Upper lobe of left lung (tissue), 6 donors: ENCODE measurements at regions not wholly inside any gene's neighbourhood (a gene's known extent, or its start where the extent isn't known, plus 50 kb on each side); places are given as distances from the start of the nearest gene placed in this dataset.
A peak's percentile ranks its signal among the peaks of the same experiment; 100 is the strongest.

Experiments used
- ATAC-seq, 2 donors: fragments of 200-7000 bp; cut with Tn5 transposase; one replicate each; pipeline ENCODE4 v1.9.1; 2022; ENCODE audit warnings: mild to moderate bottlenecking in 2 of 2, moderate library complexity in 2 of 2; ENCODE audit not compliant: low FRiP score in 2 of 2
- DNase-seq, 2 donors: peaks; one replicate each; pipeline ENCODE4 v3.0.0-alpha.2; 2019 to 2020
- H3K27ac ChIP-seq, 4 donors: fragments of 200-600 bp; sonication (generic); one replicate each; pipeline ENCODE4 v1.5.1; 2016 to 2019
- H3K27me3 ChIP-seq, 4 donors: fragments of 200-600 bp; sonication (generic); one replicate each; pipeline ENCODE4 v1.5.1; 2017 to 2019
- H3K36me3 ChIP-seq, 4 donors: fragments of 200-600 bp; sonication (generic); one replicate each; pipeline ENCODE4 v1.5.1; 2016 to 2019
- H3K4me1 ChIP-seq, 4 donors: fragments of 200-600 bp; sonication (generic); one replicate each; pipeline ENCODE4 v1.5.1; 2018 to 2019
- H3K4me3 ChIP-seq, 4 donors: fragments of 200-600 bp; sonication (generic); one replicate each; pipeline ENCODE4 v1.5.1; 2017 to 2019; ENCODE audit warnings: mild to moderate bottlenecking in 2 of 4, moderate library complexity in 1 of 4
- H3K9me3 ChIP-seq, 4 donors: fragments of 200-600 bp; sonication (generic); one replicate each; pipeline ENCODE4 v1.5.1; 2018 to 2019
- EP300 ChIP-seq, 4 donors: sonication (generic); formaldehyde crosslinking; IDR thresholded peaks; one replicate each; pipeline ENCODE4 v1.5.1; 2017; ENCODE audit warnings: antibody characterized with exemption in 4 of 4, control low read depth in 2 of 4
- POLR2A ChIP-seq, 4 donors: fragments of 450-650 bp; IDR thresholded peaks; one replicate each; pipeline ENCODE4 v1.5.1; 2016 to 2017; ENCODE audit warnings: antibody characterized with exemption in 4 of 4, mild to moderate bottlenecking in 2 of 4
- POLR2AphosphoS5 ChIP-seq, 2 donors: sonication (generic); formaldehyde crosslinking; IDR thresholded peaks; one replicate each; pipeline ENCODE4 v1.5.1; 2017; ENCODE audit warnings: antibody characterized with exemption in 2 of 2
- WGBS, 2 donors: methylation state at CpG; one replicate each; pipeline ENCODE4 v1.1.5; 2017 to 2018; 5-methylcytosine and 5-hydroxymethylcytosine counted together
- TF ChIP-seq, protein P1 (sequence below), 6 experiments: fragments of 450-650 bp in 4 of 6; fragments of 200-600 bp in 2 of 6; sonication (generic) in 2 of 6; IDR thresholded peaks; one replicate each; pipeline ENCODE4 v1.5.1; 2016 to 2019; ENCODE audit warnings: antibody characterized with exemption in 6 of 6
- donor health status: DM: no; HTN: no; CAD: no; lungs with moderate emphysema.
- donor health status: DM: no; HTN: yes; CAD: no; lungs with severe emphysema.

DNA sequence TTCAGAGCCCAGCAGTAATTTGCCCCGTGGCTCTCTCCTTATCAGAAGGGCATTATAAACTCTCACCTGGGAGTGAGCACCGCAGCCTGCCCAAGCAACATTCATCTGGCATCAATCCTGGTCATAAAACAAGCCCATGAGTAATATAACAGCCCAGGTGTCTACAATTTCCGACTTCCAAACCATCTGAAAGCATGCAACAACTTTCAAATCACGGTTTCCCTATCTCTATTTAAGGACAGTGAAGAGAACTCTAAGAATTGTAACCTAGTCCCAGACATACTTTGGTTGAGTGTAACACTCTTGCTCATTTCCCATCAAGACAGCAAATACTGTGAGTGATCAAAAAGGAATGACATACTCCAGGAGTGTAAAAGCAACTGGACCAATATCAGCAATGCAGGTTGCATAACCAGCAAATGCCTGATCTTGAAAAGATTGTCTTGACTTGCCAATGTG lies 487.4 kb upstream of the SOX9 start:
- WGBS, 2 donors = 34 to 49% methylated on average over 4 of the region's 4 CpGs
- no peaks in the 10 kb centered on the region for H3K36me3 ChIP-seq
- no peak overlapping the region for H3K4me3 ChIP-seq
- DNase-seq (no peak), ATAC-seq (peak; percentile 24 to 68)
- H3K9me3 ChIP-seq = no peaks in the 10 kb centered on the region
- TF ChIP-seq, protein P1, sequence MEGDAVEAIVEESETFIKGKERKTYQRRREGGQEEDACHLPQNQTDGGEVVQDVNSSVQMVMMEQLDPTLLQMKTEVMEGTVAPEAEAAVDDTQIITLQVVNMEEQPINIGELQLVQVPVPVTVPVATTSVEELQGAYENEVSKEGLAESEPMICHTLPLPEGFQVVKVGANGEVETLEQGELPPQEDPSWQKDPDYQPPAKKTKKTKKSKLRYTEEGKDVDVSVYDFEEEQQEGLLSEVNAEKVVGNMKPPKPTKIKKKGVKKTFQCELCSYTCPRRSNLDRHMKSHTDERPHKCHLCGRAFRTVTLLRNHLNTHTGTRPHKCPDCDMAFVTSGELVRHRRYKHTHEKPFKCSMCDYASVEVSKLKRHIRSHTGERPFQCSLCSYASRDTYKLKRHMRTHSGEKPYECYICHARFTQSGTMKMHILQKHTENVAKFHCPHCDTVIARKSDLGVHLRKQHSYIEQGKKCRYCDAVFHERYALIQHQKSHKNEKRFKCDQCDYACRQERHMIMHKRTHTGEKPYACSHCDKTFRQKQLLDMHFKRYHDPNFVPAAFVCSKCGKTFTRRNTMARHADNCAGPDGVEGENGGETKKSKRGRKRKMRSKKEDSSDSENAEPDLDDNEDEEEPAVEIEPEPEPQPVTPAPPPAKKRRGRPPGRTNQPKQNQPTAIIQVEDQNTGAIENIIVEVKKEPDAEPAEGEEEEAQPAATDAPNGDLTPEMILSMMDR (IDR thresholded peaks at IDR 0.05) = no peak
- TF ChIP-seq POLR2AphosphoS5 (IDR thresholded peaks at IDR 0.05) = peak in 1 of 2 donors; percentile 62
- TF ChIP-seq EP300 (IDR thresholded peaks at IDR 0.05) = peak in 1 of 4 donors; percentile 28
- no peak for TF ChIP-seq POLR2A (IDR thresholded peaks at IDR 0.05)
- H3K4me1 ChIP-seq = peaks cover 0 to 5% (median 0%) of the 10 kb centered on the region in 4 donors
- no peaks in the 10 kb centered on the region for H3K27me3 ChIP-seq
- H3K27ac ChIP-seq = no peak overlapping the region

DNA sequence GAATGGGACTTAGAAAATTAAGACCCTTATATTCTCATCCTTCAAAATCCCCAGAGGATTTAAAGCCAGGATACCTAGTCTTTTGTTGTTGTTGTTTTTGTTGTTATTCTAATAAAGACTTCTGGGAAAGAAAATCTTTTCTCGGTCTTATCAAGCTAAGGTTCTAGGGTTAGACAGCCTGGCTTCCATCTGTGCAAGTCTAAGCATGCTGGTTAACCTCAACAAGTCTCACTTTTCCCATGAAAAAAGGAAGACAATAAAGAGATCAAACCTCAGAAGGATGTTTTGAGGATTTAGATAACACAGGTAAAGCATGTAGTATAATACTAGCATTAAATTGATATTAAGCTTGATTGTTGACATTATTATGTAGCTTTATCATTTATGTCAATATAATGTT lies 486.4 kb upstream of the SOX9 start:
- TF ChIP-seq POLR2AphosphoS5 (IDR thresholded peaks at IDR 0.05) (no peak), POLR2A (IDR thresholded peaks at IDR 0.05) (no peak), EP300 (IDR thresholded peaks at IDR 0.05) (no peak)
- TF ChIP-seq, protein P1 (IDR thresholded peaks at IDR 0.05) = no peak
- Histone ChIP-seq H3K4me1 (peaks cover 0 to 5% (median 0%) of the 10 kb centered on the region in 4 donors), H3K9me3 (no peaks in the 10 kb centered on the region), H3K27ac (no peak overlapping the region), H3K27me3 (no peaks in the 10 kb centered on the region), H3K4me3 (no peak overlapping the region), H3K36me3 (no peaks in the 10 kb centered on the region)
- WGBS, 2 donors = 77 to 83% methylated on average over 1 of the region's 1 CpG
- no peak for ATAC-seq
- DNase-seq = no peak

DNA sequence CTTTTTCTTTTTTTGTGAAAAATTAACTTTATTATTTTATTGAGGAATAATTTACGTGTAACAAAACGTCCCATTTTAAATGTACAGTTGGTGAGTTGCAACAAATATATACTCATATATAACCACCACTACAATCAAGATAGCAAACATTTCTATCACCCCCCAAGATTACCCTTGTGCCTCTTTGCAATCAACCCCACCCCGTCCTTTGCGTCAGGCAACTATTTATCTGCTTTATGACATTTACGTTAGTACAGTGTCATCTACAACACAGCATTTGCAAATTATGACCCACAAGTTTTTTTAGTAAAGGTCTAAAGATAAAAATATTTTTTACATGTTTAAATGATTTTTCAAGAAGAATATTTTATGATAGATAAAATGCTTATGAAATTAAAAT lies 485.6 kb upstream of the SOX9 start:
- Histone ChIP-seq H3K27ac (no peak overlapping the region), H3K36me3 (no peaks in the 10 kb centered on the region), H3K4me3 (no peak overlapping the region), H3K27me3 (no peaks in the 10 kb centered on the region), H3K4me1 (peaks cover 0 to 5% (median 0%) of the 10 kb centered on the region in 4 donors), H3K9me3 (no peaks in the 10 kb centered on the region)
- TF ChIP-seq EP300 (IDR thresholded peaks at IDR 0.05) (no peak), POLR2A (IDR thresholded peaks at IDR 0.05) (no peak), POLR2AphosphoS5 (IDR thresholded peaks at IDR 0.05) (no peak)
- TF ChIP-seq, protein P1 (IDR thresholded peaks at IDR 0.05) = no peak
- 89% methylated on average over 5 of the region's 5 CpGs for WGBS, 2 donors
- no peak for DNase-seq
- ATAC-seq = no peak

DNA sequence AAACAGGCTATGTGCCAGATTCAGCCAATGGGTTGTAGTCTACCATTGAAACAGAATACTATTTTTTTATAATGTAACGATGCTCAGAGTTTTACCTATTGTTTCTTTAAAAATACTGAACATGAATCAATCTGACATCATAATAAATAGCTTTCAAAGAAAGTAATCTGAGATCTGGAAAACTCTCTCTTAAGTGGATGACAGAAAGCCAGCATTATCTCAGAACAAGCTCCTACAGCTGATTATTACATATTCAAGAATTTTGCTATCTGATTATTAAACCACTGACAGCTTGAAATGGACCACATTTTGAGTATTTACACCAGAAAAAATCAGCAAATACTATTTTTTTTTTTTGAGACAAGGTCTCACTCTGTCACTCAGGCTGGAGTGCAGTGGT lies 484.2 kb upstream of the SOX9 start:
- 61 to 70% methylated on average over 1 of the region's 1 CpG for WGBS, 2 donors
- no peaks in the 10 kb centered on the region for H3K36me3 ChIP-seq
- no peak overlapping the region for H3K4me3 ChIP-seq
- DNase-seq = no peak
- ATAC-seq = no peak
- no peaks in the 10 kb centered on the region for H3K27me3 ChIP-seq
- H3K27ac ChIP-seq = no peak overlapping the region
- TF ChIP-seq, protein P1 (IDR thresholded peaks at IDR 0.05) = no peak
- TF ChIP-seq POLR2A (IDR thresholded peaks at IDR 0.05) = no peak
- H3K4me1 ChIP-seq = peaks cover 0 to 5% (median 0%) of the 10 kb centered on the region in 4 donors
- no peaks in the 10 kb centered on the region for H3K9me3 ChIP-seq

DNA sequence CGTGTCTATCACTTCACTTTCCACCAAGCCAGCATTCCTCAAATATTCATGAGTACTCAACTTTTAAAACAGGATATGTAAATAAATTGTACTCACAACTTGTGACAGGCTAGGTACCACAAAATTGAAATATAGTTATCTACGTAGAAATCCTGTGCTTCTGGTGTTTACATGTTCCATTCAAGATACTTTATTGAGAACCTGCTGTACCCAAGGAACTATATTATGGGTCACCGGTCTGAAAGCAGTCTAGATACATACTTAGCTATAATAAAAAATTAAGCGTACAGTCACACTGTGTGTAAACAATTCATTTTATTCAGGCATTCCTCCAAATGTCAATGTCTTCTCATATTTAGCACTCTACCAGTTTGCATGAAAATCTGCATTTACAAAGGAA lies 482.2 kb upstream of the SOX9 start:
- no peaks in the 10 kb centered on the region for H3K4me1 ChIP-seq
- ATAC-seq = no peak
- H3K4me3 ChIP-seq = no peak overlapping the region
- no peaks in the 10 kb centered on the region for H3K36me3 ChIP-seq
- no peaks in the 10 kb centered on the region for H3K9me3 ChIP-seq
- no peak for DNase-seq
- no peak overlapping the region for H3K27ac ChIP-seq
- TF ChIP-seq, protein P1 (IDR thresholded peaks at IDR 0.05) = no peak
- TF ChIP-seq POLR2A (IDR thresholded peaks at IDR 0.05) (no peak), POLR2AphosphoS5 (IDR thresholded peaks at IDR 0.05) (no peak), EP300 (IDR thresholded peaks at IDR 0.05) (no peak)
- WGBS, 2 donors = 58 to 62% methylated on average over 4 of the region's 4 CpGs
- H3K27me3 ChIP-seq = no peaks in the 10 kb centered on the region
